WTC11 (cell line): ENCODE measurements at regions not wholly inside any gene's neighbourhood (a gene's known extent, or its start where the extent isn't known, plus 50 kb on each side); places are given as distances from the start of the nearest gene placed in this dataset.

Experiments
- ATAC-seq: fragments of 200-7000 bp; cut with Tn5 transposase; 2 replicates; pipeline ENCODE4 v1.10.0; 2021; ENCODE audit warnings: mild to moderate bottlenecking, moderate library complexity
- CTCF ChIA-PET: fragments of 300-600 bp; sonication (Branson Sonifier 250); formaldehyde crosslinking; loops from one replicate; lab custom pipeline; 2021; ENCODE audit warnings: antibody characterized with exemption; lab: Charles Lee
- POLR2A ChIA-PET: fragments of 350-600 bp; sonication (Branson Sonifier 250); formaldehyde crosslinking; loops from one replicate; lab custom pipeline; 2021; ENCODE audit warnings: antibody characterized with exemption; lab: Charles Lee
- DNase-seq: peaks from one replicate; pipeline ENCODE4 v3.0.0; 2021; ENCODE audit warnings: low spot score
- H3K27ac Mint-ChIP-seq: 2 replicates; pipeline ENCODE4 v1.8.0; 2021; ENCODE audit warnings: mixed read lengths
- H3K27me3 Mint-ChIP-seq: 2 replicates; pipeline ENCODE4 v1.8.0; 2021; ENCODE audit warnings: low read depth, mild to moderate bottlenecking, moderate library complexity, mixed read lengths
- H3K36me3 Mint-ChIP-seq: 2 replicates; pipeline ENCODE4 v1.8.0; 2021; ENCODE audit warnings: mixed read lengths
- H3K4me1 Mint-ChIP-seq: 2 replicates; pipeline ENCODE4 v1.8.0; 2022; ENCODE audit warnings: mixed read lengths
- H3K4me3 Mint-ChIP-seq: 2 replicates; pipeline ENCODE4 v1.8.0; 2021; ENCODE audit warnings: mild to moderate bottlenecking, moderate library complexity, mixed read lengths
- H3K9me3 Mint-ChIP-seq: 2 replicates; pipeline ENCODE4 v1.8.0; 2021; ENCODE audit warnings: mixed read lengths
- CTCF ChIP-seq: fragments of 200-600 bp; IDR thresholded peaks from 2 replicates; pipeline ENCODE4 v1.8.0; 2022; ENCODE audit warnings: antibody characterized with exemption
- E2F5 ChIP-seq: sonication (generic); formaldehyde crosslinking; IDR thresholded peaks from 2 replicates; pipeline ENCODE4 v1.8.1; 2022; ENCODE audit warnings: mild to moderate bottlenecking, moderate library complexity, missing genetic modification reagents
- EMX1 ChIP-seq: fragments of 250-450 bp; sonication (Bioruptor Pico); IDR thresholded peaks from 2 replicates; pipeline ENCODE4 v1.8.0; 2021; ENCODE audit warnings: mild to moderate bottlenecking
- ESRRA ChIP-seq: sonication (generic); formaldehyde crosslinking; IDR thresholded peaks from 2 replicates; pipeline ENCODE4 v1.8.1; 2022; ENCODE audit warnings: mild to moderate bottlenecking, missing genetic modification reagents, borderline replicate concordance
- FOXJ3 ChIP-seq: sonication (generic); formaldehyde crosslinking; IDR thresholded peaks from 2 replicates; pipeline ENCODE4 v1.9.0; 2021; ENCODE audit warnings: missing genetic modification reagents, mild to moderate bottlenecking, borderline replicate concordance
- IRF2 ChIP-seq: sonication (generic); formaldehyde crosslinking; IDR thresholded peaks from 2 replicates; pipeline ENCODE4 v1.8.0; 2022; ENCODE audit warnings: low read depth, missing genetic modification reagents, borderline replicate concordance
- JUN ChIP-seq: sonication (generic); formaldehyde crosslinking; IDR thresholded peaks from 2 replicates; pipeline ENCODE4 v1.8.0; 2023; ENCODE audit warnings: mild to moderate bottlenecking, missing genetic modification reagents
- KAT7 ChIP-seq: sonication (generic); formaldehyde crosslinking; IDR thresholded peaks from 2 replicates; pipeline ENCODE4 v1.8.1; 2023; ENCODE audit warnings: missing genetic modification reagents, mild to moderate bottlenecking, borderline replicate concordance
- NFATC4 ChIP-seq: fragments of 250-450 bp; sonication (Bioruptor Pico); IDR thresholded peaks from 2 replicates; pipeline ENCODE4 v1.9.0; 2021; ENCODE audit warnings: mild to moderate bottlenecking
- NFYB ChIP-seq: sonication (generic); formaldehyde crosslinking; conservative IDR thresholded peaks from 2 replicates; pipeline ENCODE4 v1.8.0; 2022; ENCODE audit warnings: low read depth, missing genetic modification reagents
- SMAD3 ChIP-seq: sonication (generic); formaldehyde crosslinking; IDR thresholded peaks from 2 replicates; pipeline ENCODE4 v1.8.0; 2022; ENCODE audit warnings: missing genetic modification reagents, mild to moderate bottlenecking, borderline replicate concordance
- SP1 ChIP-seq: sonication (generic); formaldehyde crosslinking; conservative IDR thresholded peaks from 2 replicates; pipeline ENCODE4 v1.8.1; 2022; ENCODE audit warnings: missing genetic modification reagents
- TEAD4 ChIP-seq: sonication (generic); formaldehyde crosslinking; IDR thresholded peaks from 2 replicates; pipeline ENCODE4 v1.8.0; 2022; ENCODE audit warnings: mild to moderate bottlenecking, missing genetic modification reagents
- ZNF121 ChIP-seq: sonication (generic); formaldehyde crosslinking; IDR thresholded peaks from 2 replicates; pipeline ENCODE4 v1.8.0; 2023; ENCODE audit warnings: missing genetic modification reagents
- ZNF219 ChIP-seq: sonication (generic); formaldehyde crosslinking; IDR thresholded peaks from 2 replicates; pipeline ENCODE4 v1.8.0; 2023; ENCODE audit warnings: missing genetic modification reagents, mild to moderate bottlenecking, borderline replicate concordance
- ZNF263 ChIP-seq: sonication (generic); formaldehyde crosslinking; IDR thresholded peaks from 2 replicates; pipeline ENCODE4 v1.8.1; 2022; ENCODE audit warnings: low read depth, mild to moderate bottlenecking, moderate library complexity, missing genetic modification reagents
- TF ChIP-seq, protein P1 (sequence below): fragments of 250-450 bp; sonication (Bioruptor Pico); IDR thresholded peaks from 2 replicates; pipeline ENCODE4 v1.9.0; 2021; ENCODE audit warnings: mild to moderate bottlenecking, borderline replicate concordance
- TF ChIP-seq, protein P2 (sequence below): sonication (generic); formaldehyde crosslinking; IDR thresholded peaks from 2 replicates; pipeline ENCODE4 v1.8.0; 2023; ENCODE audit warnings: missing genetic modification reagents

DNA sequence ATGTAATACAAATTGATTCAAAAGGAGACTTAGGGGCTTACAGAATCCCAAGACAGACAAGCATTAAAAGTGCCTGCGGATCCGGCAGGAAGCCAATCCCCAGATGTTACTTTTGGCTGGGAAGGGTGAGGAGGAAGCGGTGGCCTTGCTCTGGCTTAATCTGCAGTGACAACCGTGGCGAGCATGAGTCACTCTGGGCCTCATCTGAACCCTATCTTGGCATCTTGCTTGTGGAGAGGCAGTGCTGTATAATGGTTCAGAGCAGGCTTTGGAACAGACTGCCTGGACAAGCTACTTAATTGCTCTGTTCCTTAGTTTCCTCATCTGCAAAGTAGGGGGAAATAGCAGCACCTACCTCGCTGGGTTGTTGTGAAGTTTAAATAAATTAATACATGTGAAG lies 74.1 kb downstream of the XCL2 start (continued):
- TF ChIP-seq NFATC4 (CRISPR knock-in tag) (no peak), ZNF219 (CRISPR knock-in tag) (no peak)
- TF ChIP-seq, all 79 proteins: peak for 0

- TF ChIP-seq NFYB (CRISPR knock-in tag) = no peak
- TF ChIP-seq ZNF121 (CRISPR knock-in tag) = no peak
- TF ChIP-seq, protein P1, sequence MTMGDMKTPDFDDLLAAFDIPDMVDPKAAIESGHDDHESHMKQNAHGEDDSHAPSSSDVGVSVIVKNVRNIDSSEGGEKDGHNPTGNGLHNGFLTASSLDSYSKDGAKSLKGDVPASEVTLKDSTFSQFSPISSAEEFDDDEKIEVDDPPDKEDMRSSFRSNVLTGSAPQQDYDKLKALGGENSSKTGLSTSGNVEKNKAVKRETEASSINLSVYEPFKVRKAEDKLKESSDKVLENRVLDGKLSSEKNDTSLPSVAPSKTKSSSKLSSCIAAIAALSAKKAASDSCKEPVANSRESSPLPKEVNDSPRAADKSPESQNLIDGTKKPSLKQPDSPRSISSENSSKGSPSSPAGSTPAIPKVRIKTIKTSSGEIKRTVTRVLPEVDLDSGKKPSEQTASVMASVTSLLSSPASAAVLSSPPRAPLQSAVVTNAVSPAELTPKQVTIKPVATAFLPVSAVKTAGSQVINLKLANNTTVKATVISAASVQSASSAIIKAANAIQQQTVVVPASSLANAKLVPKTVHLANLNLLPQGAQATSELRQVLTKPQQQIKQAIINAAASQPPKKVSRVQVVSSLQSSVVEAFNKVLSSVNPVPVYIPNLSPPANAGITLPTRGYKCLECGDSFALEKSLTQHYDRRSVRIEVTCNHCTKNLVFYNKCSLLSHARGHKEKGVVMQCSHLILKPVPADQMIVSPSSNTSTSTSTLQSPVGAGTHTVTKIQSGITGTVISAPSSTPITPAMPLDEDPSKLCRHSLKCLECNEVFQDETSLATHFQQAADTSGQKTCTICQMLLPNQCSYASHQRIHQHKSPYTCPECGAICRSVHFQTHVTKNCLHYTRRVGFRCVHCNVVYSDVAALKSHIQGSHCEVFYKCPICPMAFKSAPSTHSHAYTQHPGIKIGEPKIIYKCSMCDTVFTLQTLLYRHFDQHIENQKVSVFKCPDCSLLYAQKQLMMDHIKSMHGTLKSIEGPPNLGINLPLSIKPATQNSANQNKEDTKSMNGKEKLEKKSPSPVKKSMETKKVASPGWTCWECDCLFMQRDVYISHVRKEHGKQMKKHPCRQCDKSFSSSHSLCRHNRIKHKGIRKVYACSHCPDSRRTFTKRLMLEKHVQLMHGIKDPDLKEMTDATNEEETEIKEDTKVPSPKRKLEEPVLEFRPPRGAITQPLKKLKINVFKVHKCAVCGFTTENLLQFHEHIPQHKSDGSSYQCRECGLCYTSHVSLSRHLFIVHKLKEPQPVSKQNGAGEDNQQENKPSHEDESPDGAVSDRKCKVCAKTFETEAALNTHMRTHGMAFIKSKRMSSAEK (CRISPR knock-in tag) = no peak
- no peak for TF ChIP-seq KAT7 (CRISPR knock-in tag)
- TF ChIP-seq CTCF = no peak
- no peak for TF ChIP-seq SP1
- Mint-ChIP-seq H3K4me1 (peaks cover 42% of the 10 kb centered on the region), H3K36me3 (peaks cover 6% of the 10 kb centered on the region; the same call in 1 of the 2 replicates), H3K4me3 (no peak overlapping the region), H3K27me3 (no peaks in the 10 kb centered on the region), H3K27ac (no peak overlapping the region), H3K9me3 (peaks cover 15% of the 10 kb centered on the region)
- DNase-seq = no peak
- no peak for ATAC-seq
- ChIA-PET CTCF (interaction anchor here (1.0 to 1.4 kb wide), 2 partner anchors 27 to 135 kb away, joined by 3 read pairs; no protein-coding TSS in a partner anchor), POLR2A (no interaction called here)
Observed at GRCh38 chr1:168468822-168469221, 75.0 kb downstream of the XCL2 start.

DNA sequence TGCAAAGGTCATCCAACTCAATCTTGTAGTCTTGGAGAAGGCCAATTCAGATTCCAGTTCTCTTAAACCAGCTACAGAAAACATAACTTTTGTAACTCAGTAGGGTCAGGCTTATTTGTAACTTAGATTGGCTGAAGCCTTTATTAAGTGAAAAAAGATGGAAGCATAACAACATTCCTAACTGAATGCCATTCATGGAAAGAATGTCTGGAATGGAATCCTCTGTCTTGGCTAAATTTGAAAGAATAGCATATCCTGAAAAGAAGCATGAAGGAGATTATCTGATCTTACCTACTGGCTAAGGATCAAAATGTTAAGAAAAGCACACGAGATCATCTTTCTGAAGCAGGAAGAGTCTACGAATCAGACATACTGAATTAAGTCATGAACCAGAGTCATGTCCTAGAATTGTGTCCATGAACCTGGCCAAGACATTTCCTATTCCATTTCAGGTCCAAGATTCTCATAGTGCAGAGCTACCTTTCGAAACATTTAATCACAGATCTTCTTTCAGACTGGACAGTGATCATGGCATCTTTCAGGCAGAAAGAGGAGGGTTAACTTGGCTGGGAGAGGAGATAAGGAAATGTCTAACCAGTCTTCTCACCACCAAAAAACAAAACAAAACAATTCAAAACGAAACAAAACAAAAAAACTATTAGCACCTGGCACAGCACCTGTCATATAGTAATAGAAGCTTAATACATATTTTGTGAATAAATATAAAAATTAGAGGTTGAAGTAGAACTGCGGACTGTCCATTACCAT lies 75.6 kb downstream of the XCL2 start:
- ATAC-seq = peak; percentile 35; the same call in 1 of the 2 replicates
- H3K4me3 Mint-ChIP-seq = no peak overlapping the region
- peaks cover 36% of the 10 kb centered on the region for H3K4me1 Mint-ChIP-seq
- ChIA-PET CTCF (interaction anchor here (1.0 to 1.4 kb wide), 2 partner anchors 26 to 135 kb away, joined by 3 read pairs; no protein-coding TSS in a partner anchor), POLR2A (no interaction called here)
- DNase-seq = no peak
- no peak overlapping the region for H3K27ac Mint-ChIP-seq
- no peaks in the 10 kb centered on the region for H3K27me3 Mint-ChIP-seq
- TF ChIP-seq TEAD4 (CRISPR knock-in tag) (no peak), ZNF263 (no peak), JUN (no peak), SMAD3 (CRISPR knock-in tag) (no peak), ESRRA (CRISPR knock-in tag) (no peak), EMX1 (CRISPR knock-in tag) (no peak), IRF2 (CRISPR knock-in tag) (no peak), E2F5 (CRISPR knock-in tag) (no peak), FOXJ3 (CRISPR knock-in tag) (no peak)
- TF ChIP-seq, protein P2, sequence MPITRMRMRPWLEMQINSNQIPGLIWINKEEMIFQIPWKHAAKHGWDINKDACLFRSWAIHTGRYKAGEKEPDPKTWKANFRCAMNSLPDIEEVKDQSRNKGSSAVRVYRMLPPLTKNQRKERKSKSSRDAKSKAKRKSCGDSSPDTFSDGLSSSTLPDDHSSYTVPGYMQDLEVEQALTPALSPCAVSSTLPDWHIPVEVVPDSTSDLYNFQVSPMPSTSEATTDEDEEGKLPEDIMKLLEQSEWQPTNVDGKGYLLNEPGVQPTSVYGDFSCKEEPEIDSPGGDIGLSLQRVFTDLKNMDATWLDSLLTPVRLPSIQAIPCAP (CRISPR knock-in tag) = no peak
- peaks cover 13% of the 10 kb centered on the region for H3K9me3 Mint-ChIP-seq
- H3K36me3 Mint-ChIP-seq = 0 out of 2 replicates have a peak, but pooled peaks cover under 1% of the 10 kb centered on the region
